Left lung (tissue), 4 donors: ENCODE measurements at regions not wholly inside any gene's neighbourhood (a gene's known extent, or its start where the extent isn't known, plus 50 kb on each side); places are given as distances from the start of the nearest gene placed in this dataset.

Experiments
- ATAC-seq: fragments of 200-7000 bp; cut with Tn5 transposase; one replicate; pipeline ENCODE4 v1.9.1; 2020; ENCODE audit warnings: moderate library complexity
- DNase-seq, 4 donors: peaks; one replicate each; pipeline ENCODE4 v3.0.0-alpha.2; 2013 to 2020
- H3K27ac ChIP-seq, 2 donors: fragments of 200-600 bp; sonication (generic) in 1 of 2; one replicate each; pipeline versions ENCODE4 v1.5.0 to v1.8.0; 2020 to 2021
- H3K27me3 ChIP-seq, 2 donors: fragments of 200-600 bp; sonication (generic) in 1 of 2; one replicate each; pipeline versions ENCODE4 v1.5.0 to v1.8.0; 2020 to 2021
- H3K36me3 ChIP-seq, 2 donors: fragments of 200-600 bp; sonication (generic) in 1 of 2; one replicate each; pipeline versions ENCODE4 v1.5.0 to v1.8.0; 2020 to 2021
- H3K4me1 ChIP-seq, 2 donors: fragments of 200-600 bp; one replicate each; pipeline ENCODE4 v1.8.0; 2021
- H3K4me3 ChIP-seq, 2 donors: fragments of 200-600 bp; sonication (generic) in 1 of 2; one replicate each; pipeline versions ENCODE4 v1.5.0 to v1.8.0; 2020 to 2021; ENCODE audit warnings: mild to moderate bottlenecking in 1 of 2
- H3K9me3 ChIP-seq, 2 donors: fragments of 200-600 bp; sonication (generic) in 1 of 2; one replicate each; pipeline versions ENCODE4 v1.5.0 to v1.8.0; 2020 to 2021
- intact Hi-C, 2 donors: fragments of 100-400 bp; cut with DNase I; formaldehyde crosslinking; loops; one replicate each; pipeline versions ENCODE4 v1.11.2 to v1.14.2; 2022
- TF ChIP-seq, protein P1 (sequence below), 2 donors: fragments of 200-600 bp; sonication (generic) in 1 of 2; IDR thresholded peaks; one replicate each; pipeline versions ENCODE4 v1.5.0 to v1.8.0; 2021; ENCODE audit warnings: antibody characterized with exemption in 2 of 2
- donor health status: DM: no; HTN: yes; CAD: no.
- donor health status: DM: no; HTN: no; CAD: no.

DNA sequence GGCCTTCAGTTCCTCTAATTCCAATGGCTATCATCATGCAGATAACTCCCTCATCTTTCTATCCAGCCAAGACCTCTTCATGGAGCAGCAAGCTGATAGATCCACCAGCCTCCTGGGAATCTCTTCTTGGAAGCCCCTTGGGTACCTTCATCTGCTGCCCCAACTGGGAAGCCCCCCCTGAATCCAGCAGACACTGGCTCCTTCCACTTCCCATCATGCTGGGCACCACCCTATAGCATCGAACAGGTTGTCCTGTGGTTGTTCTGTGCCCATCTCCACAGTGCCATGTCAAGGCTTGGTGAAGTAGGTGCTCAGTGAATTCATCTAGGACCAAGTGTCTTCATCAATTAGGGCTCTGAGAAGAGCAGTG lies 410.4 kb upstream of the KLF4 start:
- Histone ChIP-seq H3K36me3 (no peaks in the 10 kb centered on the region), H3K27me3 (no peaks in the 10 kb centered on the region), H3K4me3 (no peak overlapping the region), H3K4me1 (no peaks in the 10 kb centered on the region), H3K9me3 (no peaks in the 10 kb centered on the region), H3K27ac (no peak overlapping the region)
- intact Hi-C loops, result no loop called here
- no peak for ATAC-seq
- DNase-seq, result no peak
- TF ChIP-seq, protein P1, sequence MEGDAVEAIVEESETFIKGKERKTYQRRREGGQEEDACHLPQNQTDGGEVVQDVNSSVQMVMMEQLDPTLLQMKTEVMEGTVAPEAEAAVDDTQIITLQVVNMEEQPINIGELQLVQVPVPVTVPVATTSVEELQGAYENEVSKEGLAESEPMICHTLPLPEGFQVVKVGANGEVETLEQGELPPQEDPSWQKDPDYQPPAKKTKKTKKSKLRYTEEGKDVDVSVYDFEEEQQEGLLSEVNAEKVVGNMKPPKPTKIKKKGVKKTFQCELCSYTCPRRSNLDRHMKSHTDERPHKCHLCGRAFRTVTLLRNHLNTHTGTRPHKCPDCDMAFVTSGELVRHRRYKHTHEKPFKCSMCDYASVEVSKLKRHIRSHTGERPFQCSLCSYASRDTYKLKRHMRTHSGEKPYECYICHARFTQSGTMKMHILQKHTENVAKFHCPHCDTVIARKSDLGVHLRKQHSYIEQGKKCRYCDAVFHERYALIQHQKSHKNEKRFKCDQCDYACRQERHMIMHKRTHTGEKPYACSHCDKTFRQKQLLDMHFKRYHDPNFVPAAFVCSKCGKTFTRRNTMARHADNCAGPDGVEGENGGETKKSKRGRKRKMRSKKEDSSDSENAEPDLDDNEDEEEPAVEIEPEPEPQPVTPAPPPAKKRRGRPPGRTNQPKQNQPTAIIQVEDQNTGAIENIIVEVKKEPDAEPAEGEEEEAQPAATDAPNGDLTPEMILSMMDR (IDR thresholded peaks at IDR 0.05), result no peak

DNA sequence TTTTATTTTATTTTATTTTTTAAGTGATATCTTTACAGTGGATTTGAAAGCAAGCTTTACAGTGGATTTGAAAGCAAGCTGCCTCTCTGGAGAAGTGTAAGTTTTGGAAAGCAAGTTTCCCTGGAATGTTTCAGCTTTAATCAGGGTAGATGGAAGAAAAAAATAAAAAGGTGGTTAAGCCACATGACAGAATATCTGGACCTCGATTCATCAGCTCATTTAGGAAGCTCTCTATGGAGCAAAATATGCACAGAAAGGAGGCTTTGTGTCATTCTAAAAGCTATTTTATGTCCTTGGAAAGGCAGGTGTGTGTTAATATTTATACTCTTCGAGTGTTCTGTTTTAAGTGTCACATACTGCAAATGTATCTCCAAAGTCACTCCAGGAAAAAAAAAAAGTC lies 409.2 kb upstream of the KLF4 start:
- no peaks in the 10 kb centered on the region for H3K27me3 ChIP-seq
- DNase-seq (no peak), ATAC-seq (no peak)
- no peaks in the 10 kb centered on the region for H3K4me1 ChIP-seq
- TF ChIP-seq, protein P1 (IDR thresholded peaks at IDR 0.05), result no peak
- H3K27ac ChIP-seq, result no peak overlapping the region
- no peak overlapping the region for H3K4me3 ChIP-seq
- H3K9me3 ChIP-seq, result no peaks in the 10 kb centered on the region
- H3K36me3 ChIP-seq, result no peaks in the 10 kb centered on the region
- intact Hi-C loops, result no loop called here

DNA sequence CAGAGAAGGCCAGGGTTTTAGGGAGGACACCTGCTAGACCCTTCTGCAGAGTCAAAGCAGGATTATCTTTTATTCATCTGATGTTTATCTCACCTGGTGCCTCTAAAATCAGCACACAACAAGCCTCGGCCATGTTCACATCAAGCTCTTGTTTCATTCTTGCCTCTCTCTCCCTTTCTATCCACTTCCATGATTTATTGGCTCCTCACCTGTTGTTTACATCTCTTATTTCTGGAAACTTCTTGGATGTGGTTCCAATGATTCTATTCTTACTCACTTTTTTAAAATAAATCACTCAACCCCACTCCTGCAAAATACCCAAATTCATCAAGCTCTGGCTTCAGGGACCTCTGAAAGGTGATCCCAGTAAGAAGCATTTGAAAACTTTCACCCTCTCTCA lies 407.0 kb upstream of the KLF4 start:
- no peak overlapping the region for H3K27ac ChIP-seq
- no peaks in the 10 kb centered on the region for H3K9me3 ChIP-seq
- no peak overlapping the region for H3K4me3 ChIP-seq
- no peak for ATAC-seq
- TF ChIP-seq, protein P1 (IDR thresholded peaks at IDR 0.05), result no peak
- H3K36me3 ChIP-seq, result no peaks in the 10 kb centered on the region
- H3K27me3 ChIP-seq, result no peaks in the 10 kb centered on the region
- intact Hi-C loops, result no loop called here
- no peaks in the 10 kb centered on the region for H3K4me1 ChIP-seq
- no peak for DNase-seq

DNA sequence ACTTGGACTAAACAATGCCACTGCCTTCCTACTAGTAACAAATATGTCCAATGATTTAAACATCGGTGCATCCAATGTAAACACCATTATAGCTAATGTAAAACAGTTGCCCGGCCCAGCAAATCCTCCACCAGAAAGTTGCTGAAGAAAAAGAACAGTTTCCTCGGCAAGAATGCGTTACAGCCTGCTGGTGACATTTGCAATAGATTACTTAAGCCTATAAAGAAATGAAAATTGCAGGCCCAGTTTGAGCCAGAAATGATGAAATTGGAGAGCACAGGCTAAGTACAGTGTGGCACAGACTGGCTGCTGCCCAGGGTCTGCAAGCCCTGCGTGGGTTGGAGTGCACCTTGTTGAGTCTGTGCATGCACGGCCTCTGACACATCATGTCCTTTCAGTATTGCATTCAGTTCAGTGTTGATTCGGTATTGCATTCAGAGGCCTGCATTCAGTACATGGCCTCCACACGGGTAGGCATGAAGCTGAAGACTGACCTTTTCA lies 406.0 kb upstream of the KLF4 start:
- TF ChIP-seq, protein P1 (IDR thresholded peaks at IDR 0.05), result no peak
- intact Hi-C loops, result no loop called here
- peak in 1 of 4 donors; percentile 24 for DNase-seq

DNA sequence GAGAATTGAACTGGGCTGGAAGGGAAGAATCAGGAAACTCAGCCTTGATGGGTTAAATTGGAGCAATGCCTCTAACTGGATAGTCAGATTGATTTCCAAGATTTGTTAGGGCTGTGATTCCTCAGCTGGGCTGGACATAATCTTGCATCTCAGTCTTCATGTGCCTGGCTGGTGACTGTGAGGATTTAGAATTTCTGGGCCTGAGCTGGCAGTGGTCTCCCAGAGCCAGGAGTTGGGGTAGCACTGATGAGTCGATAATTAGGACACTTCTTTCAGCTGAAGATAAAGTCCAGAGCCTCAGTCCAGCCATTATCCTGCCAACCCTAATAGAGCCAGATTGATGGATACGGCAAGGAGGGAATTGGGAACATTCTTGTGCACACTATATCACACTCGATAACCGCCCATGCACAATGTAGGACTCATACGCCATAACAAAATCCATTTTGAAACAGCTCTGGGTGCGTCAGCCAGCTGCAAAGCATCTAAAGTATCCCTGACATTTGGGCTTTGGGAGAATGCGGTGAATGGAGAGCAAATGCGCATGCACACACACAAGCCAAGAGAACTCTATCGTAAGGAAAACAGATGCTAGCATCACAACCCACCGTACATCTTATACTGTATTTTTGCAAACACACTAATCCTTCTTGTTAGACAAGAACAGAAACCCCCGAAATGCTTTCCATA lies 405.1 kb upstream of the KLF4 start:
- intact Hi-C loops, result no loop called here
- ATAC-seq, result peak; percentile 31

More for the DNA sequence above, 406.0 kb upstream of the KLF4 start:
- Histone ChIP-seq H3K27ac (no peak overlapping the region), H3K4me1 (no peaks in the 10 kb centered on the region), H3K36me3 (no peaks in the 10 kb centered on the region), H3K9me3 (peaks cover 0 to 3% of the 10 kb centered on the region in 2 donors), H3K4me3 (no peak overlapping the region), H3K27me3 (no peaks in the 10 kb centered on the region)
- no peak for ATAC-seq

More for the DNA sequence above, 405.1 kb upstream of the KLF4 start:
- H3K4me1 ChIP-seq, result no peaks in the 10 kb centered on the region
- H3K4me3 ChIP-seq, result no peak overlapping the region
- H3K27ac ChIP-seq, result no peak overlapping the region
- peak in 2 of 4 donors; percentile 76 to 88 for DNase-seq
- H3K36me3 ChIP-seq, result no peaks in the 10 kb centered on the region
- no peaks in the 10 kb centered on the region for H3K27me3 ChIP-seq
- TF ChIP-seq, protein P1 (IDR thresholded peaks at IDR 0.05), result no peak
- H3K9me3 ChIP-seq, result peaks cover 0 to 3% of the 10 kb centered on the region in 2 donors
